ENCODE measurements at regions not wholly inside any gene's neighbourhood (a gene's known extent, or its start where the extent isn't known, plus 50 kb on each side); places are given as distances from the start of the nearest gene placed in this dataset.
A peak's percentile ranks its signal among the peaks of the same experiment; 100 is the strongest.
"Not testable (repeated sequence)": the region's sequence is repeated elsewhere in the genome, so short reads cannot be mapped to it uniquely, and the experiment has no call there.

GRCh38 chr10:117797296-117797695 is 249.4 kb downstream of the RAB11FIP2 start:
- no peak for DNase-seq

GRCh38 chr10:117801691-117802090 is 245.1 kb downstream of the RAB11FIP2 start:
- no peak for DNase-seq

- DNase-seq, result no peak
These were observed 242.2 kb downstream of the RAB11FIP2 start for GRCh38 chr10:117804470-117805011.

- no peak for DNase-seq
These were observed 241.6 kb downstream of the RAB11FIP2 start for GRCh38 chr10:117805139-117805538.

- DNase-seq, result no peak
These were observed 239.3 kb downstream of the RAB11FIP2 start for GRCh38 chr10:117807441-117807840.

GRCh38 chr10:117815816-117816215 is 230.9 kb downstream of the RAB11FIP2 start:
- DNase-seq, result not testable (repeated sequence)

- DNase-seq, result no peak
These were observed 229.6 kb downstream of the RAB11FIP2 start for GRCh38 chr10:117817116-117817515.

GRCh38 chr10:117818721-117819120 is 228.0 kb downstream of the RAB11FIP2 start:
- DNase-seq, result no peak

- DNase-seq, result no peak
These were observed 227.4 kb downstream of the RAB11FIP2 start for GRCh38 chr10:117819304-117819703.

- DNase-seq, result no peak
These were observed 222.8 kb downstream of the RAB11FIP2 start for GRCh38 chr10:117823980-117824379.

- DNase-seq, result no peak
These were observed 216.5 kb downstream of the RAB11FIP2 start for GRCh38 chr10:117830205-117830604.

GRCh38 chr10:117830787-117831212 is 215.9 kb downstream of the RAB11FIP2 start:
- no peak for DNase-seq

- not testable (repeated sequence) for DNase-seq
These were observed 207.9 kb downstream of the RAB11FIP2 start for GRCh38 chr10:117838500-117839498.

- DNase-seq, result not testable (repeated sequence)
These were observed 190.3 kb downstream of the RAB11FIP2 start for GRCh38 chr10:117856426-117856825.

GRCh38 chr10:117860135-117860534 is 186.6 kb downstream of the RAB11FIP2 start:
- DNase-seq, result no peak

- DNase-seq, result peak; percentile 36
These were observed 185.9 kb downstream of the RAB11FIP2 start for GRCh38 chr10:117860823-117861222.

GRCh38 chr10:117861329-117861728 is 185.4 kb downstream of the RAB11FIP2 start:
- no peak for DNase-seq

GRCh38 chr10:117863771-117864170 is 183.0 kb downstream of the RAB11FIP2 start:
- DNase-seq, result no peak

- no peak for DNase-seq
These were observed 180.8 kb downstream of the RAB11FIP2 start for GRCh38 chr10:117865945-117866344.

- DNase-seq, result no peak
These were observed 178.6 kb downstream of the RAB11FIP2 start for GRCh38 chr10:117868151-117868550.

GRCh38 chr10:117875793-117876192 is 170.9 kb downstream of the RAB11FIP2 start:
- DNase-seq, result no peak

GRCh38 chr10:117876210-117876609 is 170.5 kb downstream of the RAB11FIP2 start:
- no peak for DNase-seq

GRCh38 chr10:117878626-117879025 is 168.1 kb downstream of the RAB11FIP2 start:
- DNase-seq, result no peak

- DNase-seq, result no peak
These were observed 162.6 kb downstream of the RAB11FIP2 start for GRCh38 chr10:117884093-117884492.

Data from hematopoietic multipotent progenitor cell treated with erythropoietin and hydrocortisone succinate and interleukin-3 and kit ligand, for 8 days (in vitro differentiated cells).